ENCODE measurements at regions not wholly inside any gene's neighbourhood (a gene's known extent, or its start where the extent isn't known, plus 50 kb on each side); places are given as distances from the start of the nearest gene placed in this dataset.

GRCh38 chr14:100441271-100441947, 118.3 kb downstream of the SLC25A47 start:
- no peaks in the 10 kb centered on the region for H3K27me3 Mint-ChIP-seq
- peak overlapping the region; percentile 32 for H3K27ac Mint-ChIP-seq
- H3K4me1 Mint-ChIP-seq, result peaks cover 19% of the 10 kb centered on the region
- H3K36me3 Mint-ChIP-seq (ENCODE audit: low read depth), result no peaks in the 10 kb centered on the region
- no peak overlapping the region for H3K4me3 Mint-ChIP-seq
- no peaks in the 10 kb centered on the region for H3K9me3 ChIP-seq (ENCODE audit: control insufficient read depth, low read length, poor library complexity, severe bottlenecking)
- ATAC-seq, result no peak
- DNase-seq, result no peak

- Mint-ChIP-seq H3K4me3 (no peak overlapping the region), H3K4me1 (peaks cover 16% of the 10 kb centered on the region), H3K36me3 (ENCODE audit: low read depth) (no peaks in the 10 kb centered on the region), H3K27me3 (no peaks in the 10 kb centered on the region), H3K27ac (peak overlapping the region; percentile 32)
- no peak for DNase-seq
- no peak for ATAC-seq
- no peaks in the 10 kb centered on the region for H3K9me3 ChIP-seq (ENCODE audit: control insufficient read depth, low read length, poor library complexity, severe bottlenecking)
Observed at GRCh38 chr14:100442036-100442435, 118.9 kb downstream of the SLC25A47 start.

GRCh38 chr14:100442498-100443490, 119.7 kb downstream of the SLC25A47 start:
- peak overlapping the region; percentile 53 for H3K27ac Mint-ChIP-seq
- no peak overlapping the region for H3K4me3 Mint-ChIP-seq
- no peak for DNase-seq
- no peaks in the 10 kb centered on the region for H3K36me3 Mint-ChIP-seq (ENCODE audit: low read depth)
- peaks cover 16% of the 10 kb centered on the region for H3K4me1 Mint-ChIP-seq
- no peak for ATAC-seq
- H3K9me3 ChIP-seq (ENCODE audit: control insufficient read depth, low read length, poor library complexity, severe bottlenecking), result no peaks in the 10 kb centered on the region
- H3K27me3 Mint-ChIP-seq, result no peaks in the 10 kb centered on the region

GRCh38 chr14:100443603-100444002, 120.5 kb downstream of the SLC25A47 start:
- H3K27me3 Mint-ChIP-seq, result no peaks in the 10 kb centered on the region
- H3K9me3 ChIP-seq (ENCODE audit: control insufficient read depth, low read length, poor library complexity, severe bottlenecking), result no peaks in the 10 kb centered on the region
- H3K4me3 Mint-ChIP-seq, result no peak overlapping the region
- no peak for ATAC-seq
- H3K4me1 Mint-ChIP-seq, result peaks cover 17% of the 10 kb centered on the region
- no peaks in the 10 kb centered on the region for H3K36me3 Mint-ChIP-seq (ENCODE audit: low read depth)
- no peak for DNase-seq
- H3K27ac Mint-ChIP-seq, result peak overlapping the region; percentile 53

- H3K4me3 Mint-ChIP-seq, result no peak overlapping the region
- H3K9me3 ChIP-seq (ENCODE audit: control insufficient read depth, low read length, poor library complexity, severe bottlenecking), result no peaks in the 10 kb centered on the region
- no peaks in the 10 kb centered on the region for H3K36me3 Mint-ChIP-seq (ENCODE audit: low read depth)
- ATAC-seq, result no peak
- no peak for DNase-seq
- no peaks in the 10 kb centered on the region for H3K27me3 Mint-ChIP-seq
- H3K27ac Mint-ChIP-seq, result no peak overlapping the region
- peaks cover 23% of the 10 kb centered on the region for H3K4me1 Mint-ChIP-seq
Observed at GRCh38 chr14:100445436-100446088, 122.4 kb downstream of the SLC25A47 start.

GRCh38 chr14:100446572-100446971, 123.4 kb downstream of the SLC25A47 start:
- Mint-ChIP-seq H3K4me3 (no peak overlapping the region), H3K27ac (no peak overlapping the region), H3K4me1 (peaks cover 17% of the 10 kb centered on the region), H3K27me3 (no peaks in the 10 kb centered on the region), H3K36me3 (ENCODE audit: low read depth) (no peaks in the 10 kb centered on the region)
- no peaks in the 10 kb centered on the region for H3K9me3 ChIP-seq (ENCODE audit: control insufficient read depth, low read length, poor library complexity, severe bottlenecking)
- ATAC-seq (no peak), DNase-seq (no peak)

GRCh38 chr14:100448376-100448775, 125.2 kb downstream of the SLC25A47 start:
- Mint-ChIP-seq H3K27ac (peak overlapping the region; percentile 74), H3K36me3 (ENCODE audit: low read depth) (peaks cover 2% of the 10 kb centered on the region), H3K4me1 (peaks cover 16% of the 10 kb centered on the region), H3K27me3 (no peaks in the 10 kb centered on the region), H3K4me3 (no peak overlapping the region)
- DNase-seq (no peak), ATAC-seq (no peak)
- H3K9me3 ChIP-seq (ENCODE audit: control insufficient read depth, low read length, poor library complexity, severe bottlenecking), result no peaks in the 10 kb centered on the region

GRCh38 chr14:100449225-100449987, 126.3 kb downstream of the SLC25A47 start:
- ATAC-seq, result no peak
- peaks cover 2% of the 10 kb centered on the region for H3K36me3 Mint-ChIP-seq (ENCODE audit: low read depth)
- DNase-seq, result no peak
- no peak overlapping the region for H3K27ac Mint-ChIP-seq
- peaks cover 16% of the 10 kb centered on the region for H3K4me1 Mint-ChIP-seq
- no peak overlapping the region for H3K4me3 Mint-ChIP-seq
- H3K9me3 ChIP-seq (ENCODE audit: control insufficient read depth, low read length, poor library complexity, severe bottlenecking), result no peaks in the 10 kb centered on the region
- H3K27me3 Mint-ChIP-seq, result no peaks in the 10 kb centered on the region

GRCh38 chr14:100450049-100450448, 126.9 kb downstream of the SLC25A47 start:
- H3K36me3 Mint-ChIP-seq (ENCODE audit: low read depth), result peaks cover 2% of the 10 kb centered on the region
- H3K4me1 Mint-ChIP-seq, result peaks cover 16% of the 10 kb centered on the region
- no peaks in the 10 kb centered on the region for H3K27me3 Mint-ChIP-seq
- no peak overlapping the region for H3K27ac Mint-ChIP-seq
- no peaks in the 10 kb centered on the region for H3K9me3 ChIP-seq (ENCODE audit: control insufficient read depth, low read length, poor library complexity, severe bottlenecking)
- no peak overlapping the region for H3K4me3 Mint-ChIP-seq
- no peak for DNase-seq
- no peak for ATAC-seq

- peaks cover 2% of the 10 kb centered on the region for H3K36me3 Mint-ChIP-seq (ENCODE audit: low read depth)
- no peaks in the 10 kb centered on the region for H3K27me3 Mint-ChIP-seq
- ATAC-seq (no peak), DNase-seq (no peak)
- H3K27ac Mint-ChIP-seq, result no peak overlapping the region
- H3K9me3 ChIP-seq (ENCODE audit: control insufficient read depth, low read length, poor library complexity, severe bottlenecking), result no peaks in the 10 kb centered on the region
- peaks cover 16% of the 10 kb centered on the region for H3K4me1 Mint-ChIP-seq
- H3K4me3 Mint-ChIP-seq, result no peak overlapping the region
Observed at GRCh38 chr14:100450736-100451135, 127.6 kb downstream of the SLC25A47 start.

GRCh38 chr14:100451264-100451663, 128.1 kb downstream of the SLC25A47 start:
- no peaks in the 10 kb centered on the region for H3K9me3 ChIP-seq (ENCODE audit: control insufficient read depth, low read length, poor library complexity, severe bottlenecking)
- no peaks in the 10 kb centered on the region for H3K27me3 Mint-ChIP-seq
- no peak overlapping the region for H3K4me3 Mint-ChIP-seq
- DNase-seq (no peak), ATAC-seq (no peak)
- H3K4me1 Mint-ChIP-seq, result peaks cover 16% of the 10 kb centered on the region
- H3K36me3 Mint-ChIP-seq (ENCODE audit: low read depth), result peaks cover 2% of the 10 kb centered on the region
- H3K27ac Mint-ChIP-seq, result no peak overlapping the region

- Mint-ChIP-seq H3K27ac (no peak overlapping the region), H3K27me3 (no peaks in the 10 kb centered on the region), H3K4me1 (peaks cover 12% of the 10 kb centered on the region), H3K4me3 (no peak overlapping the region), H3K36me3 (ENCODE audit: low read depth) (peaks cover 4% of the 10 kb centered on the region)
- no peak for DNase-seq
- no peaks in the 10 kb centered on the region for H3K9me3 ChIP-seq (ENCODE audit: control insufficient read depth, low read length, poor library complexity, severe bottlenecking)
- no peak for ATAC-seq
Observed at GRCh38 chr14:100453930-100454329, 130.8 kb downstream of the SLC25A47 start.

All from T-helper 17 cell (primary cell).